AG09319 (cell line): ENCODE measurements at regions not wholly inside any gene's neighbourhood (a gene's known extent, or its start where the extent isn't known, plus 50 kb on each side); places are given as distances from the start of the nearest gene placed in this dataset.
"Not testable (repeated sequence)": the region's sequence is repeated elsewhere in the genome, so short reads cannot be mapped to it uniquely, and the experiment has no call there.

Experiments
- DNase-seq: peaks from one replicate; pipeline ENCODE4 v3.0.0-alpha.2; 2010; ENCODE audit warnings: low read depth; ENCODE audit errors: extremely low read depth
- CTCF ChIP-seq: IDR thresholded peaks from 2 replicates; pipeline ENCODE4 v1.5.1; 2011; ENCODE audit warnings: low read depth, mild to moderate bottlenecking, inconsistent platforms, low read length, moderate library complexity

- no peak for DNase-seq
Observed at GRCh38 chr2:223487214-223487846, 114.8 kb downstream of the SCG2 start.

GRCh38 chr2:223488814-223489213 is 113.3 kb downstream of the SCG2 start:
- no peak for DNase-seq
- TF ChIP-seq CTCF = no peak

More at GRCh38 chr2:223487214-223487846, 114.8 kb downstream of the SCG2 start:
- TF ChIP-seq CTCF = no peak

GRCh38 chr2:223494496-223494895 is 107.7 kb downstream of the SCG2 start:
- TF ChIP-seq CTCF = no peak
- no peak for DNase-seq

GRCh38 chr2:223494942-223495341 is 107.2 kb downstream of the SCG2 start:
- no peak for DNase-seq
- no peak for TF ChIP-seq CTCF

GRCh38 chr2:223496853-223497252 is 105.3 kb downstream of the SCG2 start:
- not testable (repeated sequence) for DNase-seq

- DNase-seq = no peak
- TF ChIP-seq CTCF = no peak
Observed at GRCh38 chr2:223500709-223501108, 101.5 kb downstream of the SCG2 start.

GRCh38 chr2:223501641-223502040 is 100.5 kb downstream of the SCG2 start:
- no peak for TF ChIP-seq CTCF
- DNase-seq = no peak

- TF ChIP-seq CTCF = no peak
- no peak for DNase-seq
Observed at GRCh38 chr2:223503746-223504145, 98.4 kb downstream of the SCG2 start.
